ENCODE measurements at regions not wholly inside any gene's neighbourhood (a gene's known extent, or its start where the extent isn't known, plus 50 kb on each side); places are given as distances from the start of the nearest gene placed in this dataset.

- no peak for TF ChIP-seq PPARA (CRISPR knock-in tag; IDR thresholded peaks at IDR 0.05; ENCODE audit: borderline replicate concordance)
- no peak for TF ChIP-seq BACH2 (CRISPR knock-in tag; IDR thresholded peaks at IDR 0.05; ENCODE audit: borderline replicate concordance)
- TF ChIP-seq ZFP3 (CRISPR knock-in tag; IDR thresholded peaks at IDR 0.05), result no peak
Observed at GRCh38 chr2:56962673-56963072, 778.9 kb downstream of the CCDC85A start (continued).

- no peak for TF ChIP-seq TCF4 (CRISPR knock-in tag; IDR thresholded peaks at IDR 0.05; ENCODE audit: borderline replicate concordance)
- TF ChIP-seq ZFP3 (CRISPR knock-in tag; IDR thresholded peaks at IDR 0.05), result no peak
- TF ChIP-seq PPARA (CRISPR knock-in tag; IDR thresholded peaks at IDR 0.05; ENCODE audit: borderline replicate concordance), result no peak
- no peak for TF ChIP-seq ZFP30 (CRISPR knock-in tag; IDR thresholded peaks at IDR 0.05)
- TF ChIP-seq SNAI2 (CRISPR knock-in tag; IDR thresholded peaks at IDR 0.05), result no peak
- TF ChIP-seq ZNF8 (CRISPR knock-in tag; IDR thresholded peaks at IDR 0.05), result no peak
- ATAC-seq, result no peak
Observed at GRCh38 chr2:56969513-56969912, 785.7 kb downstream of the CCDC85A start.

DNA sequence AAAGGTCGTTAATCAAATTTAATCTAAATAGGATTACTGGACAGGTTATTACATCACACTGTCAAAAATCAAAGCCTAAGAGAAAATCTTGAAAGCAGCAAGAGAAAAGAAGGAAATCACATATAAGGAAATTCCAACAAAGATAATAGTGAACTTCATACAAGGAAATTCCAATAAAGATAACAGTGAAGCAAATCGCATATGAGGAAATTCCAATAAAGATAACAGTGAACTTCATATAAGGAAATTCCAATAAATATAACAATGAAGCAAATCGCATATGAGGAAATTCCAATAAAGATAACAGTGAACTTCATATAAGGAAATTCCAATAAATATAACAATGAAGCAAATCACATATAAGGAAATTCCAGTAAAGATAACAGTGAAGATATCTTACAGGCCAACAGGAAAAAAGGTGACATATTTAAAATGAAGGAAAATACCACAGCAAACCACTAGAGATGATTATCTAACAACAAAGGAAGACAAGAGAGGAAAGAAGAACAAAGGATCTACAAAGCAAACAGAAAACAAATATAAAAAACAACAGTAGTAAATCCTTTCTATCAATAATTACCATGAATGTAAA is 787.7 kb downstream of the CCDC85A start:
- TF ChIP-seq ISL1 (CRISPR knock-in tag; IDR thresholded peaks at IDR 0.05), result no peak
- TF ChIP-seq ZFP30 (CRISPR knock-in tag; IDR thresholded peaks at IDR 0.05), result no peak
- TF ChIP-seq SNAI2 (CRISPR knock-in tag; IDR thresholded peaks at IDR 0.05), result no peak
- no peak for TF ChIP-seq ZNF70 (CRISPR knock-in tag; IDR thresholded peaks at IDR 0.05)
- TF ChIP-seq ZNF8 (CRISPR knock-in tag; IDR thresholded peaks at IDR 0.05), result no peak
- no peak for TF ChIP-seq RARB (CRISPR knock-in tag; IDR thresholded peaks at IDR 0.05)
- no peak for TF ChIP-seq TOX (CRISPR knock-in tag; IDR thresholded peaks at IDR 0.05; ENCODE audit: borderline replicate concordance)
- TF ChIP-seq TCF4 (CRISPR knock-in tag; IDR thresholded peaks at IDR 0.05; ENCODE audit: borderline replicate concordance), result no peak
- TF ChIP-seq, protein P1, sequence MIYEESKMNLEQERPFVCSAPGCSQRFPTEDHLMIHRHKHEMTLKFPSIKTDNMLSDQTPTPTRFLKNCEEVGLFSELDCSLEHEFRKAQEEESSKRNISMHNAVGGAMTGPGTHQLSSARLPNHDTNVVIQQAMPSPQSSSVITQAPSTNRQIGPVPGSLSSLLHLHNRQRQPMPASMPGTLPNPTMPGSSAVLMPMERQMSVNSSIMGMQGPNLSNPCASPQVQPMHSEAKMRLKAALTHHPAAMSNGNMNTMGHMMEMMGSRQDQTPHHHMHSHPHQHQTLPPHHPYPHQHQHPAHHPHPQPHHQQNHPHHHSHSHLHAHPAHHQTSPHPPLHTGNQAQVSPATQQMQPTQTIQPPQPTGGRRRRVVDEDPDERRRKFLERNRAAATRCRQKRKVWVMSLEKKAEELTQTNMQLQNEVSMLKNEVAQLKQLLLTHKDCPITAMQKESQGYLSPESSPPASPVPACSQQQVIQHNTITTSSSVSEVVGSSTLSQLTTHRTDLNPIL (CRISPR knock-in tag; IDR thresholded peaks at IDR 0.05; ENCODE audit: low read depth), result no peak
- TF ChIP-seq ZNF565 (CRISPR knock-in tag; conservative IDR thresholded peaks at IDR 0.05; ENCODE audit: low read depth), result no peak
- TF ChIP-seq ARNTL (CRISPR knock-in tag; IDR thresholded peaks at IDR 0.05; ENCODE audit: borderline replicate concordance, low read depth), result no peak
- TF ChIP-seq, protein P2, sequence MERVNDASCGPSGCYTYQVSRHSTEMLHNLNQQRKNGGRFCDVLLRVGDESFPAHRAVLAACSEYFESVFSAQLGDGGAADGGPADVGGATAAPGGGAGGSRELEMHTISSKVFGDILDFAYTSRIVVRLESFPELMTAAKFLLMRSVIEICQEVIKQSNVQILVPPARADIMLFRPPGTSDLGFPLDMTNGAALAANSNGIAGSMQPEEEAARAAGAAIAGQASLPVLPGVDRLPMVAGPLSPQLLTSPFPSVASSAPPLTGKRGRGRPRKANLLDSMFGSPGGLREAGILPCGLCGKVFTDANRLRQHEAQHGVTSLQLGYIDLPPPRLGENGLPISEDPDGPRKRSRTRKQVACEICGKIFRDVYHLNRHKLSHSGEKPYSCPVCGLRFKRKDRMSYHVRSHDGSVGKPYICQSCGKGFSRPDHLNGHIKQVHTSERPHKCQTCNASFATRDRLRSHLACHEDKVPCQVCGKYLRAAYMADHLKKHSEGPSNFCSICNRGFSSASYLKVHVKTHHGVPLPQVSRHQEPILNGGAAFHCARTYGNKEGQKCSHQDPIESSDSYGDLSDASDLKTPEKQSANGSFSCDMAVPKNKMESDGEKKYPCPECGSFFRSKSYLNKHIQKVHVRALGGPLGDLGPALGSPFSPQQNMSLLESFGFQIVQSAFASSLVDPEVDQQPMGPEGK (CRISPR knock-in tag; IDR thresholded peaks at IDR 0.05; ENCODE audit: borderline replicate concordance), result no peak
- TF ChIP-seq GLIS3 (CRISPR knock-in tag; IDR thresholded peaks at IDR 0.05), result no peak
- no peak for TF ChIP-seq CSDC2 (CRISPR knock-in tag; IDR thresholded peaks at IDR 0.05)
- no peak for TF ChIP-seq ZC3H10 (CRISPR knock-in tag; IDR thresholded peaks at IDR 0.05)
- TF ChIP-seq, protein P3, sequence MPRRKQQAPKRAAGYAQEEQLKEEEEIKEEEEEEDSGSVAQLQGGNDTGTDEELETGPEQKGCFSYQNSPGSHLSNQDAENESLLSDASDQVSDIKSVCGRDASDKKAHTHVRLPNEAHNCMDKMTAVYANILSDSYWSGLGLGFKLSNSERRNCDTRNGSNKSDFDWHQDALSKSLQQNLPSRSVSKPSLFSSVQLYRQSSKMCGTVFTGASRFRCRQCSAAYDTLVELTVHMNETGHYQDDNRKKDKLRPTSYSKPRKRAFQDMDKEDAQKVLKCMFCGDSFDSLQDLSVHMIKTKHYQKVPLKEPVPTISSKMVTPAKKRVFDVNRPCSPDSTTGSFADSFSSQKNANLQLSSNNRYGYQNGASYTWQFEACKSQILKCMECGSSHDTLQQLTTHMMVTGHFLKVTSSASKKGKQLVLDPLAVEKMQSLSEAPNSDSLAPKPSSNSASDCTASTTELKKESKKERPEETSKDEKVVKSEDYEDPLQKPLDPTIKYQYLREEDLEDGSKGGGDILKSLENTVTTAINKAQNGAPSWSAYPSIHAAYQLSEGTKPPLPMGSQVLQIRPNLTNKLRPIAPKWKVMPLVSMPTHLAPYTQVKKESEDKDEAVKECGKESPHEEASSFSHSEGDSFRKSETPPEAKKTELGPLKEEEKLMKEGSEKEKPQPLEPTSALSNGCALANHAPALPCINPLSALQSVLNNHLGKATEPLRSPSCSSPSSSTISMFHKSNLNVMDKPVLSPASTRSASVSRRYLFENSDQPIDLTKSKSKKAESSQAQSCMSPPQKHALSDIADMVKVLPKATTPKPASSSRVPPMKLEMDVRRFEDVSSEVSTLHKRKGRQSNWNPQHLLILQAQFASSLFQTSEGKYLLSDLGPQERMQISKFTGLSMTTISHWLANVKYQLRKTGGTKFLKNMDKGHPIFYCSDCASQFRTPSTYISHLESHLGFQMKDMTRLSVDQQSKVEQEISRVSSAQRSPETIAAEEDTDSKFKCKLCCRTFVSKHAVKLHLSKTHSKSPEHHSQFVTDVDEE (CRISPR knock-in tag; IDR thresholded peaks at IDR 0.05), result no peak
- TF ChIP-seq CSRNP3 (CRISPR knock-in tag; IDR thresholded peaks at IDR 0.05), result no peak
- no peak for TF ChIP-seq ESRRG (CRISPR knock-in tag; IDR thresholded peaks at IDR 0.05)
- TF ChIP-seq BACH2 (CRISPR knock-in tag; IDR thresholded peaks at IDR 0.05; ENCODE audit: borderline replicate concordance), result no peak
- no peak for ATAC-seq

- peak; percentile 54; the same call in 2 of the 3 replicates for ATAC-seq
Observed at GRCh38 chr2:56981554-56981953, 797.8 kb downstream of the CCDC85A start.

More at GRCh38 chr2:56981554-56981953, 797.8 kb downstream of the CCDC85A start:
- TF ChIP-seq PPARA (CRISPR knock-in tag; IDR thresholded peaks at IDR 0.05; ENCODE audit: borderline replicate concordance), result no peak
- TF ChIP-seq ARNTL (CRISPR knock-in tag; IDR thresholded peaks at IDR 0.05; ENCODE audit: borderline replicate concordance, low read depth), result no peak
- no peak for TF ChIP-seq CSRNP3 (CRISPR knock-in tag; IDR thresholded peaks at IDR 0.05)

All from SK-N-SH treated with all-trans-retinoic acid at 6 μM for 48 hours (cell line).